Left lung (tissue), 4 donors: ENCODE measurements at regions not wholly inside any gene's neighbourhood (a gene's known extent, or its start where the extent isn't known, plus 50 kb on each side); places are given as distances from the start of the nearest gene placed in this dataset.
A peak's percentile ranks its signal among the peaks of the same experiment; 100 is the strongest.
"Not testable (repeated sequence)": the region's sequence is repeated elsewhere in the genome, so short reads cannot be mapped to it uniquely, and the experiment has no call there.

Experiments used
- ATAC-seq: fragments of 200-7000 bp; cut with Tn5 transposase; one replicate; pipeline ENCODE4 v1.9.1; 2020; ENCODE audit warnings: moderate library complexity
- DNase-seq, 4 donors: peaks; one replicate each; pipeline ENCODE4 v3.0.0-alpha.2; 2013 to 2020
- H3K27ac ChIP-seq, 2 donors: fragments of 200-600 bp; sonication (generic) in 1 of 2; one replicate each; pipeline versions ENCODE4 v1.5.0 to v1.8.0; 2020 to 2021
- H3K27me3 ChIP-seq, 2 donors: fragments of 200-600 bp; sonication (generic) in 1 of 2; one replicate each; pipeline versions ENCODE4 v1.5.0 to v1.8.0; 2020 to 2021
- H3K36me3 ChIP-seq, 2 donors: fragments of 200-600 bp; sonication (generic) in 1 of 2; one replicate each; pipeline versions ENCODE4 v1.5.0 to v1.8.0; 2020 to 2021
- H3K4me1 ChIP-seq, 2 donors: fragments of 200-600 bp; one replicate each; pipeline ENCODE4 v1.8.0; 2021
- H3K4me3 ChIP-seq, 2 donors: fragments of 200-600 bp; sonication (generic) in 1 of 2; one replicate each; pipeline versions ENCODE4 v1.5.0 to v1.8.0; 2020 to 2021; ENCODE audit warnings: mild to moderate bottlenecking in 1 of 2
- H3K9me3 ChIP-seq, 2 donors: fragments of 200-600 bp; sonication (generic) in 1 of 2; one replicate each; pipeline versions ENCODE4 v1.5.0 to v1.8.0; 2020 to 2021
- CTCF ChIP-seq, 2 donors: fragments of 200-600 bp; sonication (generic) in 1 of 2; IDR thresholded peaks; one replicate each; pipeline versions ENCODE4 v1.5.0 to v1.8.0; 2021; ENCODE audit warnings: antibody characterized with exemption in 2 of 2
- intact Hi-C, 2 donors: fragments of 100-400 bp; cut with DNase I; formaldehyde crosslinking; loops; one replicate each; pipeline versions ENCODE4 v1.11.2 to v1.14.2; 2022
- donor health status: DM: no; HTN: yes; CAD: no.
- donor health status: DM: no; HTN: no; CAD: no.

- intact Hi-C loops = no loop called here
- DNase-seq (peak in 1 of 4 donors; percentile 28), ATAC-seq (no peak)
- no peak overlapping the region for H3K4me3 ChIP-seq
- no peaks in the 10 kb centered on the region for H3K9me3 ChIP-seq
- H3K4me1 ChIP-seq = no peaks in the 10 kb centered on the region
- TF ChIP-seq CTCF (IDR thresholded peaks at IDR 0.05) = no peak
- no peaks in the 10 kb centered on the region for H3K36me3 ChIP-seq
- H3K27ac ChIP-seq = no peak overlapping the region
- peaks cover 0 to 28% of the 10 kb centered on the region in 2 donors for H3K27me3 ChIP-seq
Observed at GRCh38 chr16:88170528-88170991, 212.2 kb upstream of the ZNF469 start.

- peaks cover 0 to 28% of the 10 kb centered on the region in 2 donors for H3K27me3 ChIP-seq
- H3K36me3 ChIP-seq, H3K4me3 ChIP-seq, H3K9me3 ChIP-seq, H3K27ac ChIP-seq, ATAC-seq, intact Hi-C loops, H3K4me1 ChIP-seq: not testable (repeated sequence)
- DNase-seq = peak in 1 of 4 donors; percentile 3
Observed at GRCh38 chr16:88171126-88171525, 211.6 kb upstream of the ZNF469 start.

GRCh38 chr16:88176184-88176583 is 206.6 kb upstream of the ZNF469 start:
- ATAC-seq, intact Hi-C loops, H3K9me3 ChIP-seq, H3K27ac ChIP-seq, H3K4me3 ChIP-seq, DNase-seq, H3K4me1 ChIP-seq, H3K27me3 ChIP-seq, H3K36me3 ChIP-seq: not testable (repeated sequence)

DNA sequence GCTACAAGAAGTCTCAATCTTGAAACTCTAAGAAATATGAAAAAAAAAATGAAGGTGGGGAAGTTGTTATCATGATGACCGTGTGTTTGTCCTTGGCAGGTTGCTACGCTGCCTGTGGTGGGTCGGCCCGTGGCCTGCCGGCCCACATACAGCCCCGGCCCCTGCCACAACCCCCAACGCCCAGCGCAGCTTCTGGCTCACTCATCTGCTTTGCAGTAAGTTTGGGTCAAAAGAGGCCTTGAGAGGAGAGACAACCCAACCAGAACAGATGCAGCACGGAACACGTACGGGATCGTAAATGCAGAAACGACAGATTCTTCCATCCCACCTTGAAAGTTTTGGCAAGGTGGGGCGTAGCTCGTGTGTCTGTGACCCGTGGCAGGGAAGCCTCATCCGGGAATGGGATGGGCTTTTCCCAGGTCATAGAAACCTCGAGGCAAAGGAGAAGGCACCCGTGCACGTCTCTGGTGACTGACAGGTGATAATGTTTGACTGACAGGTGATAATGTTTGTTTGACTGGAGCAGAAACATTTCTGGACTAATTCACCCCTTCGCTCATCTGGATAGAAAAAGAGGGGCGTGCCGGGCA is 206.1 kb upstream of the ZNF469 start:
- H3K4me3 ChIP-seq, H3K4me1 ChIP-seq, H3K27me3 ChIP-seq, H3K36me3 ChIP-seq, ATAC-seq, intact Hi-C loops, H3K27ac ChIP-seq, H3K9me3 ChIP-seq: not testable (repeated sequence)
- DNase-seq = peak in 1 of 4 donors; percentile 51

GRCh38 chr16:88178251-88178650 is 204.5 kb upstream of the ZNF469 start:
- DNase-seq = peak in 1 of 4 donors; percentile 51
- H3K4me3 ChIP-seq, intact Hi-C loops, H3K4me1 ChIP-seq, H3K27me3 ChIP-seq, H3K36me3 ChIP-seq, H3K9me3 ChIP-seq, H3K27ac ChIP-seq, ATAC-seq: not testable (repeated sequence)

GRCh38 chr16:88178896-88179295 is 203.9 kb upstream of the ZNF469 start:
- DNase-seq = peak in 1 of 4 donors; percentile 6
- H3K9me3 ChIP-seq, intact Hi-C loops, H3K4me1 ChIP-seq, ATAC-seq, H3K36me3 ChIP-seq, H3K4me3 ChIP-seq, H3K27ac ChIP-seq, H3K27me3 ChIP-seq: not testable (repeated sequence)

DNA sequence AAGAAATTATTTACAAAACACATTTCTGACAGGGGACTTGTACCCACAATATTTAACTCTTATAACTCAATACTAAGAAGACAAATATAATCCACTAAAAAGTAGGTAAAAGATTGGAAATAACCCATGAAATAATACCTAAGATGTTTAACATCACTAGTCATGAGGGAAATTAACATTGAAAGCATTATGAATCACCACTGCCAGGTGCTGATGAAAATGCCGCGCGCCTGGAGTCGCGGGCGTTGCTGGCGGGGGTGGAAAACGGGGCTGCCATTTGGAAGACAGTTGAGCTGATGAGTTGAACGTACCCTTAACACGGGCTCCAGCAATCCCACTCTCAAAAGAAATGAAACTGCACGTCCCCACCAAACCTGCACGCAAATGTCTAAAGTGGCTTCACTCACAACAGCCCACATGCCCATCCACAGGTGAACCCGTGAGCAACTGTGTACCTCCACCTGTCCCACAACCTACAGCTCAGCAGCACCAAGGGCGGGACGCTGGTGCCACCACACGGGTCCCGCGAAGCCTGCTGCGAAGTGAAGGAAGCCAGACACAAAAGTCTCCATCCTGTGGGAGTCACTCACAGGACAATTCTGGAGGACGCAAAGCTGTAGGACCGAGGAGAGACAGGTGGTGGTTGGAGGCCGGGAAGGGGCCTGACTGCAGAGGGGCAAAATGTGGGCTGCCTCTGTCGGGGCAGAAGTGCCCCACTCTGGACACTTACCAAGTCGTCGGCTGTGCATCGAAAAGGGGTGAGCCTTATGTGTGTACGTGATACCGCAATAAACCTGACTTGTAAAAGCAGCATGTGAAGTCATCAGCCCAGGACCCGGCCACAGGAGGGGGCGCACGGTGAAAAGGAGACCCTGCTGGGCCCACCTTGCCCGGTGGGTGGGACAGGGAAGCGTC is 199.5 kb upstream of the ZNF469 start:
- intact Hi-C loops, ATAC-seq: not testable (repeated sequence)

DNA sequence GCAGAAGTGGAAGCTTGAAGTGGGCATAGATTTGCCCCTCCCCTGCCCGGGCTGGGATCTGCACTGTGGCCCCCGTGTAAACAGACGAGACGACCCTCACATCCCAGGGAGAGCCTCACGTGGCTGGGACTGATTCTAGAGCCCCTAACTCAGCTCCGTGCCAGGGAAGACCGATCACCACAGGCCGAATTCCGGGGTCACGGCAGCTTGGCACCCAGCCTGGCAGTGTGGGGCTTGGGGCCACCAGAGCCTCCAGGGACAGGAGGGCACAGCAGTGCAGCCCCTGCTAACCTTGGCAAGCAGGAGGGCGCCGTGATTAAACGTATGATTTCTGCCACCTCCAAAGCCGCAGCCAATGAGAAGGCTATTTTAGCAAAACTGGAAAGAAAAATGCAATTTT is 198.7 kb upstream of the ZNF469 start:
- intact Hi-C loops, H3K36me3 ChIP-seq, H3K9me3 ChIP-seq, H3K4me1 ChIP-seq, H3K27ac ChIP-seq, ATAC-seq, H3K4me3 ChIP-seq, DNase-seq: not testable (repeated sequence)
- peaks cover 0 to 10% of the 10 kb centered on the region in 2 donors for H3K27me3 ChIP-seq

More for the DNA sequence above, 199.5 kb upstream of the ZNF469 start:
- not testable (repeated sequence) for DNase-seq, H3K9me3 ChIP-seq, H3K4me3 ChIP-seq, H3K4me1 ChIP-seq, H3K36me3 ChIP-seq, H3K27ac ChIP-seq
- H3K27me3 ChIP-seq = peaks cover 0 to 10% of the 10 kb centered on the region in 2 donors

DNA sequence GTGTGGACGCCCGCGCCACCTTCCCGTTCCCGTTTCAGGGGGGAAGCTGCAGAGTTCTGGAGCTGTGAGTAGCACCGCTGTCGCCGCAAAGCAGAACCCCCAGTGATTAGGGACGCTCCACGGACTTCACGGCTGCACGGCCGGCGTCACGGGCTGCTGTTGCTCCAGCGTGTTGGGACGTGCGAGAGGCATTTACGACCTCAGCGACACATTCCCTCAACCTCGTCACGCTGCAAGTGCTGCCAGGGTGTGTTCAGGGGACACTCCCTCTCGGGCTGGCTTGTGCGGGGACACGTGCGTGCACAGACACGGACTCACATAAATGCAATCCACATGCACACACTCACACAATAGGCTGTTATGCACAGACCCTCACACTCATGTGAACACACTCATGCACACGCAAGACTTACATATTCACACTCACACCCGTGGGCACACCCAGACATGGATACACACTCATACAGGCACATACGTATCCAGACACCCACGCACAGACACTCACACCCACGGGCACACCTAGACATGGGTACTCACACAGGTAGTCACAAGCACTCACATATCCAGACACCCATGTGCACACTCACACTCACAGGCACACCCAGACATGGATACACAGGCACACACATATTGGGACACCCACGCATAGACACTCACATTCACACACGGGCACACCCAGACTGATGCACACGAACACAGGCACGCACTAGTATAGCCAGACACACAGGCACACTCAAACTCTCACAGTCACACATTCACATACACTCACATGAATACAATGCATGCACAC is 198.0 kb upstream of the ZNF469 start:
- H3K4me1 ChIP-seq, H3K27ac ChIP-seq, intact Hi-C loops, H3K36me3 ChIP-seq, H3K9me3 ChIP-seq, H3K4me3 ChIP-seq, ATAC-seq, DNase-seq: not testable (repeated sequence)
- H3K27me3 ChIP-seq = peaks cover 0 to 10% of the 10 kb centered on the region in 2 donors

- DNase-seq, intact Hi-C loops, H3K27ac ChIP-seq, H3K9me3 ChIP-seq, H3K4me3 ChIP-seq, H3K36me3 ChIP-seq, H3K4me1 ChIP-seq, ATAC-seq: not testable (repeated sequence)
- peaks cover 0 to 10% of the 10 kb centered on the region in 2 donors for H3K27me3 ChIP-seq
Observed at GRCh38 chr16:88185406-88185805, 197.4 kb upstream of the ZNF469 start.

- peaks cover 0 to 10% of the 10 kb centered on the region in 2 donors for H3K27me3 ChIP-seq
- H3K4me1 ChIP-seq, H3K4me3 ChIP-seq, H3K27ac ChIP-seq, H3K36me3 ChIP-seq, intact Hi-C loops, H3K9me3 ChIP-seq: not testable (repeated sequence)
- ATAC-seq (peak; percentile 70), DNase-seq (peak in 1 of 4 donors; percentile 39)
Observed at GRCh38 chr16:88185976-88186888, 196.5 kb upstream of the ZNF469 start.
